SH-SY5Y (cell line): ENCODE measurements at regions not wholly inside any gene's neighbourhood (a gene's known extent, or its start where the extent isn't known, plus 50 kb on each side); places are given as distances from the start of the nearest gene placed in this dataset.

Experiments used
- GATA2 ChIP-seq: IDR thresholded peaks from 2 replicates; pipeline ENCODE4 v1.6.1; 2011; ENCODE audit warnings: mild to moderate bottlenecking, low read depth, low read length
- GATA3 ChIP-seq: IDR thresholded peaks from 2 replicates; pipeline ENCODE4 v1.6.1; 2011; ENCODE audit warnings: low read depth, mild to moderate bottlenecking, low read length, moderate library complexity

DNA sequence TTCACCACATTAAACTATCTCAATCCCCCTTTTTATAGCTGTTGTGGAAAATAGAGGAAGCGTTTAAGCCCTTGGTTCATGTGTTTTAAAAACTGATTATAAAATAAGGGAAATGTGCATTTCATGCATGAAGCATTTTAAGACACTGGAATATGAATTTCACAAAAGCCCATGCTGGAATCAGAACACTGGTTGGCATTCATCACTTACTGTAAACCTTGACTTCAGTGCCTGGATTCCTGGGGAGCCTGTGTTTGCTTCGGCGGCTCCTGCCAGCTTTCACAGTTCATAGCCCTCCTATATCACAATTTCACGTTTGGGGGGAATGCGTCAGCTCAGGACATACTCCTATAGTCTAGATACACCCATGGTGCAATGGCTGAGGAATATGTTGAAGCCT lies 336.9 kb downstream of the INSIG2 start:
- TF ChIP-seq GATA2: no peak
- no peak for TF ChIP-seq GATA3
